NCI-H146 (cell line): ENCODE measurements at regions not wholly inside any gene's neighbourhood (a gene's known extent, or its start where the extent isn't known, plus 50 kb on each side); places are given as distances from the start of the nearest gene placed in this dataset.

Experiments
- DNase-seq: peaks from one replicate; lab custom pipeline; 2025; lab: John Stamatoyannopoulos, UW

GRCh38 chr10:8544057-8544380 lies 489.5 kb downstream of the GATA3 start:
- no peak for DNase-seq

GRCh38 chr10:8544500-8544899 lies 490.0 kb downstream of the GATA3 start:
- no peak for DNase-seq

GRCh38 chr10:8554574-8554973 lies 500.1 kb downstream of the GATA3 start:
- no peak for DNase-seq

- DNase-seq: no peak
These were observed 501.8 kb downstream of the GATA3 start for GRCh38 chr10:8556321-8556720.

- DNase-seq: no peak
These were observed 509.0 kb downstream of the GATA3 start for GRCh38 chr10:8563478-8563877.

GRCh38 chr10:8566737-8567136 lies 512.2 kb downstream of the GATA3 start:
- DNase-seq: no peak

GRCh38 chr10:8568401-8568800 lies 513.9 kb downstream of the GATA3 start:
- DNase-seq: no peak

- no peak for DNase-seq
These were observed 521.1 kb downstream of the GATA3 start for GRCh38 chr10:8575620-8576019.

GRCh38 chr10:8576281-8576680 lies 521.8 kb downstream of the GATA3 start:
- DNase-seq: no peak

- DNase-seq: no peak
These were observed 522.4 kb downstream of the GATA3 start for GRCh38 chr10:8576911-8577310.

- no peak for DNase-seq
These were observed 523.2 kb downstream of the GATA3 start for GRCh38 chr10:8577686-8578085.

GRCh38 chr10:8581521-8582225 lies 527.2 kb downstream of the GATA3 start:
- no peak for DNase-seq

GRCh38 chr10:8583096-8583495 lies 528.6 kb downstream of the GATA3 start:
- DNase-seq: no peak

GRCh38 chr10:8584666-8585065 lies 530.2 kb downstream of the GATA3 start:
- DNase-seq: no peak

GRCh38 chr10:8586504-8586903 lies 532.0 kb downstream of the GATA3 start:
- no peak for DNase-seq

- DNase-seq: no peak
These were observed 533.6 kb downstream of the GATA3 start for GRCh38 chr10:8588135-8588534.

- DNase-seq: no peak
These were observed 536.0 kb downstream of the GATA3 start for GRCh38 chr10:8590518-8590917.

GRCh38 chr10:8591640-8592039 lies 537.2 kb downstream of the GATA3 start:
- DNase-seq: no peak

GRCh38 chr10:8594176-8594575 lies 539.7 kb downstream of the GATA3 start:
- DNase-seq: no peak

GRCh38 chr10:8594711-8595110 lies 540.2 kb downstream of the GATA3 start:
- DNase-seq: no peak

- DNase-seq: no peak
These were observed 540.7 kb downstream of the GATA3 start for GRCh38 chr10:8595140-8595539.

GRCh38 chr10:8596929-8597472 lies 542.5 kb downstream of the GATA3 start:
- DNase-seq: no peak

- no peak for DNase-seq
These were observed 545.7 kb downstream of the GATA3 start for GRCh38 chr10:8600192-8600591.

- DNase-seq: no peak
These were observed 548.3 kb downstream of the GATA3 start for GRCh38 chr10:8602821-8603220.
